ENCODE measurements at regions not wholly inside any gene's neighbourhood (a gene's known extent, or its start where the extent isn't known, plus 50 kb on each side); places are given as distances from the start of the nearest gene placed in this dataset.

- no peak for DNase-seq
These were observed 805.3 kb downstream of the SEMA5A start for GRCh38 chr5:8740595-8740994.

- no peak for DNase-seq
These were observed 796.3 kb downstream of the SEMA5A start for GRCh38 chr5:8749556-8749955.

GRCh38 chr5:8750100-8750499 lies 795.8 kb downstream of the SEMA5A start:
- DNase-seq: no peak

- DNase-seq: no peak
These were observed 793.9 kb downstream of the SEMA5A start for GRCh38 chr5:8751971-8752370.

GRCh38 chr5:8752595-8752994 lies 793.3 kb downstream of the SEMA5A start:
- DNase-seq: no peak

- DNase-seq: no peak
These were observed 789.3 kb downstream of the SEMA5A start for GRCh38 chr5:8756498-8757084.

- DNase-seq: no peak
These were observed 780.0 kb downstream of the SEMA5A start for GRCh38 chr5:8765886-8766285.

GRCh38 chr5:8766448-8766847 lies 779.4 kb downstream of the SEMA5A start:
- DNase-seq: no peak

- DNase-seq: no peak
These were observed 778.8 kb downstream of the SEMA5A start for GRCh38 chr5:8767111-8767510.

GRCh38 chr5:8767746-8768145 lies 778.1 kb downstream of the SEMA5A start:
- no peak for DNase-seq

GRCh38 chr5:8769631-8770030 lies 776.2 kb downstream of the SEMA5A start:
- no peak for DNase-seq

- DNase-seq: no peak
These were observed 775.4 kb downstream of the SEMA5A start for GRCh38 chr5:8770431-8770830.

- DNase-seq: no peak
These were observed 772.7 kb downstream of the SEMA5A start for GRCh38 chr5:8773046-8773615.

GRCh38 chr5:8784692-8785091 lies 761.2 kb downstream of the SEMA5A start:
- no peak for DNase-seq

- DNase-seq: no peak
These were observed 757.6 kb downstream of the SEMA5A start for GRCh38 chr5:8788246-8788645.

- DNase-seq: no peak
These were observed 740.2 kb downstream of the SEMA5A start for GRCh38 chr5:8805653-8806052.

- no peak for DNase-seq
These were observed 738.2 kb downstream of the SEMA5A start for GRCh38 chr5:8807636-8808035.

GRCh38 chr5:8811581-8811980 lies 734.3 kb downstream of the SEMA5A start:
- DNase-seq: no peak

- no peak for DNase-seq
These were observed 732.7 kb downstream of the SEMA5A start for GRCh38 chr5:8813180-8813579.

- no peak for DNase-seq
These were observed 731.8 kb downstream of the SEMA5A start for GRCh38 chr5:8814105-8814504.

GRCh38 chr5:8824371-8824770 lies 721.5 kb downstream of the SEMA5A start:
- no peak for DNase-seq

GRCh38 chr5:8825139-8825757 lies 720.6 kb downstream of the SEMA5A start:
- no peak for DNase-seq

- DNase-seq: no peak
These were observed 719.4 kb downstream of the SEMA5A start for GRCh38 chr5:8826508-8826907.

GRCh38 chr5:8827696-8828095 lies 718.2 kb downstream of the SEMA5A start:
- DNase-seq: no peak

All from activated CD8-positive, alpha-beta memory T cell treated with anti-CD3 and anti-CD28 coated beads, Interleukin-2, amount 50 U/mL, for 48 hours (primary cell).